A549 (cell line): ENCODE measurements at regions not wholly inside any gene's neighbourhood (a gene's known extent, or its start where the extent isn't known, plus 50 kb on each side); places are given as distances from the start of the nearest gene placed in this dataset.

Experiments
- ATAC-seq, 2 experiments: fragments of 200-7000 bp in 1 of 2; fragments of >200 bp in 1 of 2; cut with Nextera tagmentation in 1 of 2; cut with Tn5 transposase in 1 of 2; 3 replicates each; pipeline versions ENCODE4 v1.8.0 to v1.9.1; 2018 to 2020; ENCODE audit warnings: mild to moderate bottlenecking in 1 of 2, moderate library complexity in 1 of 2
- CTCF ChIA-PET: fragments of 300-600 bp; sonication (Branson Sonifier 250); formaldehyde crosslinking; extraction: SDS; loops from one replicate; lab custom pipeline; 2021; ENCODE audit warnings: antibody characterized with exemption, inconsistent platforms; lab: Yijun Ruan, JAX
- POLR2A ChIA-PET: fragments of 350-600 bp; formaldehyde crosslinking; extraction: SDS; loops from one replicate; lab custom pipeline; 2021; ENCODE audit warnings: antibody characterized with exemption, inconsistent platforms; lab: Yijun Ruan, JAX
- DNase-seq, 2 experiments: peaks; one replicate each; pipeline versions ENCODE4 v3.0.0 to v3.0.0-alpha.2; 2011 to 2016; ENCODE audit warnings: low read depth in 1 of 2, low spot score in 1 of 2
- FAIRE-seq: peaks from 2 replicates; lab custom pipeline; 2011; peaks lifted over from hg19 to GRCh38; lab: Jason Lieb, UNC
- H3K27ac ChIP-seq, 2 experiments: fragments of >200 bp; sonication (Bioruptor Twin); formaldehyde crosslinking; 3 replicates each; pipeline ENCODE4 v1.5.1; 2016 to 2017
- H3K4me1 ChIP-seq: fragments of >200 bp; sonication (Bioruptor Twin); formaldehyde crosslinking; 3 replicates; pipeline ENCODE4 v1.6.1; 2016
- H3K4me2 ChIP-seq: fragments of >200 bp; sonication (Bioruptor Twin); formaldehyde crosslinking; 3 replicates; pipeline ENCODE4 v1.6.1; 2016
- H3K4me3 ChIP-seq: fragments of >200 bp; sonication (Bioruptor Twin); formaldehyde crosslinking; 3 replicates; pipeline ENCODE4 v1.5.1; 2016
- H3K9me3 ChIP-seq: fragments of >200 bp; sonication (Bioruptor Twin); formaldehyde crosslinking; 3 replicates; pipeline ENCODE4 v1.6.1; 2016
- CBX2 ChIP-seq: fragments of 200-600 bp; sonication (generic); IDR thresholded peaks from 2 replicates; pipeline ENCODE4 v1.6.1; 2016; ENCODE audit warnings: low read depth, mild to moderate bottlenecking, borderline replicate concordance
- CBX8 ChIP-seq: fragments of 200-600 bp; sonication (generic); IDR thresholded peaks from 2 replicates; pipeline ENCODE4 v1.6.1; 2016
- CEBPB ChIP-seq, 2 experiments: fragments of >200 bp in 1 of 2; sonication (Bioruptor Twin) in 1 of 2; formaldehyde crosslinking in 1 of 2; IDR thresholded peaks; 2 replicates each; pipeline ENCODE4 v1.6.1; 2012 to 2016
- EHF ChIP-seq: fragments of 250-450 bp; sonication (Bioruptor Pico); IDR thresholded peaks from 2 replicates; pipeline ENCODE4 v1.5.0; 2020; ENCODE audit warnings: mild to moderate bottlenecking
- ESRRA ChIP-seq: fragments of 150-350 bp; IDR thresholded peaks from 2 replicates; pipeline ENCODE4 v1.6.1; 2014; ENCODE audit warnings: mild to moderate bottlenecking, low read length, borderline replicate concordance
- HDAC2 ChIP-seq: fragments of 200-600 bp; sonication (generic); IDR thresholded peaks from 2 replicates; pipeline ENCODE4 v1.6.1; 2016
- HOXB13 ChIP-seq: fragments of 250-450 bp; sonication (Bioruptor Pico); IDR thresholded peaks from 2 replicates; pipeline ENCODE4 v1.5.0; 2020; ENCODE audit warnings: low read depth, mild to moderate bottlenecking, moderate library complexity
- JUNB ChIP-seq: fragments of >200 bp; sonication (Bioruptor Twin); formaldehyde crosslinking; IDR thresholded peaks from 2 replicates; pipeline ENCODE4 v1.6.1; 2016
- KDM1A ChIP-seq: fragments of 200-600 bp; sonication (generic); IDR thresholded peaks from 2 replicates; pipeline ENCODE4 v1.6.1; 2016; ENCODE audit warnings: low read depth, mild to moderate bottlenecking
- KDM5A ChIP-seq: fragments of 200-600 bp; sonication (generic); IDR thresholded peaks from 2 replicates; pipeline ENCODE4 v1.6.1; 2016; ENCODE audit warnings: antibody characterized with exemption, mild to moderate bottlenecking
- POLR2AphosphoS2 ChIP-seq: conservative IDR thresholded peaks from 2 replicates; pipeline ENCODE4 v1.6.1; 2012; ENCODE audit warnings: low read length, improper control_type of control experiment, inconsistent platforms
- RARB ChIP-seq: fragments of 250-450 bp; sonication (Bioruptor Pico); IDR thresholded peaks from 2 replicates; pipeline ENCODE4 v1.8.0; 2021; ENCODE audit warnings: mild to moderate bottlenecking, moderate library complexity
- SMC3 ChIP-seq: fragments of >200 bp; sonication (Bioruptor Twin); formaldehyde crosslinking; IDR thresholded peaks from 3 replicates; pipeline ENCODE4 v1.6.1; 2018; ENCODE audit warnings: inconsistent platforms
- ZC3H11A ChIP-seq: fragments of 450-650 bp; IDR thresholded peaks from 2 replicates; pipeline ENCODE4 v1.6.1; 2014; ENCODE audit warnings: antibody characterized with exemption, mild to moderate bottlenecking
- WGBS: methylation state at CpG from one replicate; pipeline ENCODE4 v1.1.6; 2017; ENCODE audit errors: missing lambda C conversion rate; 5-methylcytosine and 5-hydroxymethylcytosine counted together
- TF ChIP-seq, protein P1 (sequence below): fragments of >200 bp; sonication (Bioruptor Twin); formaldehyde crosslinking; IDR thresholded peaks from 3 replicates; pipeline ENCODE4 v1.5.1; 2016
- TF ChIP-seq, protein P2 (sequence below): fragments of >200 bp; sonication (Bioruptor Twin); formaldehyde crosslinking; IDR thresholded peaks from 3 replicates; pipeline ENCODE4 v1.6.1; 2016
- TF ChIP-seq, protein P3 (sequence below): fragments of >200 bp; sonication (Bioruptor Twin); formaldehyde crosslinking; IDR thresholded peaks from 2 replicates; pipeline ENCODE4 v1.6.1; 2016
- TF ChIP-seq, protein P4 (sequence below): fragments of 150-350 bp; IDR thresholded peaks from 2 replicates; pipeline ENCODE4 v1.6.1; 2014; ENCODE audit warnings: low read depth, mild to moderate bottlenecking, low read length
- TF ChIP-seq, protein P5 (sequence below): fragments of 250-450 bp; sonication (Bioruptor Pico); IDR thresholded peaks from 2 replicates; pipeline ENCODE4 v1.5.0; 2021; ENCODE audit warnings: mild to moderate bottlenecking, moderate library complexity, borderline replicate concordance
- TF ChIP-seq, protein P6 (sequence below): fragments of 450-650 bp; IDR thresholded peaks from 2 replicates; pipeline ENCODE4 v1.6.1; 2014; ENCODE audit warnings: antibody characterized with exemption
- TF ChIP-seq, protein P7 (sequence below): fragments of 250-450 bp; sonication (Bioruptor Pico); IDR thresholded peaks from 2 replicates; pipeline ENCODE4 v1.5.0; 2020; ENCODE audit warnings: low read depth, mild to moderate bottlenecking, moderate library complexity

DNA sequence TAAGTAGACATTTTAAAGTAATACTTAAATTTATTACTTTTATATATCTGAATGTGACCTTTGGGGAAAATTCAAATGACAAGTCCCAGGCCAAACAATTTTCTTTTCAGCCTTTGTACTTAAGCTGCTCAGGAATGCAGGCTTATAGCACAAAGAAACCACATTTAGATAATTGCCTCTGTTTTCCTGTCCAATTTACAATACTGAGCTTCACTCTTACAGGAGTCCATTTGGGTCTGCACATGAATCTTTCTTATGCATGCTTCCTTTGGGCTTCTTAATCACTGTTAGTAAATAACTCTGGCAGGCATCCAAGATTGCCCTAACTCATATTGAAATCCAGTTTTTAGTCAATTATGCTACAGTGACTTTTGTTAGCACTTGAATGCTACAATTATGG is 459.4 kb upstream of the TGFBR2 start:
- ChIA-PET POLR2A (no interaction called here), CTCF (interaction anchor here (0.9 kb wide), 1 partner anchor 17 kb away, joined by 4 read pairs; no protein-coding TSS in a partner anchor)
- Histone ChIP-seq H3K4me2 (no peak overlapping the region), H3K4me3 (no peak overlapping the region), H3K27ac (no peak overlapping the region), H3K4me1 (0 out of 3 replicates have a peak, but pooled peaks cover 1% of the 10 kb centered on the region), H3K9me3 (no peaks in the 10 kb centered on the region)
- no peak for DNase-seq
- TF ChIP-seq, protein P1, sequence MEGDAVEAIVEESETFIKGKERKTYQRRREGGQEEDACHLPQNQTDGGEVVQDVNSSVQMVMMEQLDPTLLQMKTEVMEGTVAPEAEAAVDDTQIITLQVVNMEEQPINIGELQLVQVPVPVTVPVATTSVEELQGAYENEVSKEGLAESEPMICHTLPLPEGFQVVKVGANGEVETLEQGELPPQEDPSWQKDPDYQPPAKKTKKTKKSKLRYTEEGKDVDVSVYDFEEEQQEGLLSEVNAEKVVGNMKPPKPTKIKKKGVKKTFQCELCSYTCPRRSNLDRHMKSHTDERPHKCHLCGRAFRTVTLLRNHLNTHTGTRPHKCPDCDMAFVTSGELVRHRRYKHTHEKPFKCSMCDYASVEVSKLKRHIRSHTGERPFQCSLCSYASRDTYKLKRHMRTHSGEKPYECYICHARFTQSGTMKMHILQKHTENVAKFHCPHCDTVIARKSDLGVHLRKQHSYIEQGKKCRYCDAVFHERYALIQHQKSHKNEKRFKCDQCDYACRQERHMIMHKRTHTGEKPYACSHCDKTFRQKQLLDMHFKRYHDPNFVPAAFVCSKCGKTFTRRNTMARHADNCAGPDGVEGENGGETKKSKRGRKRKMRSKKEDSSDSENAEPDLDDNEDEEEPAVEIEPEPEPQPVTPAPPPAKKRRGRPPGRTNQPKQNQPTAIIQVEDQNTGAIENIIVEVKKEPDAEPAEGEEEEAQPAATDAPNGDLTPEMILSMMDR: no peak
- TF ChIP-seq SMC3 (no peak), KDM5A (no peak), KDM1A (no peak), RARB (CRISPR knock-in tag) (no peak), POLR2AphosphoS2 (no peak), CBX2 (no peak), ESRRA (no peak)
- TF ChIP-seq, protein P2, sequence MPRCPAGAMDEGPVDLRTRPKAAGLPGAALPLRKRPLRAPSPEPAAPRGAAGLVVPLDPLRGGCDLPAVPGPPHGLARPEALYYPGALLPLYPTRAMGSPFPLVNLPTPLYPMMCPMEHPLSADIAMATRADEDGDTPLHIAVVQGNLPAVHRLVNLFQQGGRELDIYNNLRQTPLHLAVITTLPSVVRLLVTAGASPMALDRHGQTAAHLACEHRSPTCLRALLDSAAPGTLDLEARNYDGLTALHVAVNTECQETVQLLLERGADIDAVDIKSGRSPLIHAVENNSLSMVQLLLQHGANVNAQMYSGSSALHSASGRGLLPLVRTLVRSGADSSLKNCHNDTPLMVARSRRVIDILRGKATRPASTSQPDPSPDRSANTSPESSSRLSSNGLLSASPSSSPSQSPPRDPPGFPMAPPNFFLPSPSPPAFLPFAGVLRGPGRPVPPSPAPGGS: no peak
- TF ChIP-seq, all 56 proteins: peak for 0
- no peak for ATAC-seq
- peak; percentile 23 for FAIRE-seq

DNA sequence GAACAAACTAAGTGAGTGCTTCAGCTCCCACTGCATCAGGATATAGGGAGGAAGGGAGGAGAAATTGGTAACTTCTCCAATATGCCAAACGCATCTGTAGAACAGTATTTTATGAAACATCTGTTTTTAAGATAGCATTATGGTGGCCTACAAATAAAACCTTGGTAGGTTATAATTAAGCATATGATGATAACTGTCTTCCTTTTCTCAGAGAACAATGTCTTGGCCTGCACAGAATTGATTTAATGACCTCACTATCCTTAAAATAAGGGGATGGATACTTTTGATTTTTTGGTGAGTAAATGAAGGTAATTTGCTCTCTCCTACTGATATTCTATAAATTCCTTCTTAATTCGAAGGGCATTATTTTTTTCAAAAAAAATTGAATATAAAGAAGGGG is 451.5 kb upstream of the TGFBR2 start:
- no peak for ATAC-seq
- WGBS: 58% methylated on average over 2 of the region's 2 CpGs
- Histone ChIP-seq H3K4me2 (no peak overlapping the region), H3K4me1 (0 out of 3 replicates have a peak, but pooled peaks cover 3% of the 10 kb centered on the region)
- CTCF ChIA-PET: no interaction called here
- TF ChIP-seq HDAC2 (no peak), EHF (CRISPR knock-in tag) (no peak), RARB (CRISPR knock-in tag) (no peak), CBX8 (no peak), HOXB13 (no peak), CEBPB (IDR thresholded peaks at IDR 0.05) (no peak), ZC3H11A (no peak), JUNB (no peak)
- TF ChIP-seq, protein P3, sequence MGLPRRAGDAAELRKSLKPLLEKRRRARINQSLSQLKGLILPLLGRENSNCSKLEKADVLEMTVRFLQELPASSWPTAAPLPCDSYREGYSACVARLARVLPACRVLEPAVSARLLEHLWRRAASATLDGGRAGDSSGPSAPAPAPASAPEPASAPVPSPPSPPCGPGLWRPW: no peak
- TF ChIP-seq, protein P4, sequence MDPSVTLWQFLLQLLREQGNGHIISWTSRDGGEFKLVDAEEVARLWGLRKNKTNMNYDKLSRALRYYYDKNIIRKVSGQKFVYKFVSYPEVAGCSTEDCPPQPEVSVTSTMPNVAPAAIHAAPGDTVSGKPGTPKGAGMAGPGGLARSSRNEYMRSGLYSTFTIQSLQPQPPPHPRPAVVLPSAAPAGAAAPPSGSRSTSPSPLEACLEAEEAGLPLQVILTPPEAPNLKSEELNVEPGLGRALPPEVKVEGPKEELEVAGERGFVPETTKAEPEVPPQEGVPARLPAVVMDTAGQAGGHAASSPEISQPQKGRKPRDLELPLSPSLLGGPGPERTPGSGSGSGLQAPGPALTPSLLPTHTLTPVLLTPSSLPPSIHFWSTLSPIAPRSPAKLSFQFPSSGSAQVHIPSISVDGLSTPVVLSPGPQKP: no peak
- TF ChIP-seq, protein P5, sequence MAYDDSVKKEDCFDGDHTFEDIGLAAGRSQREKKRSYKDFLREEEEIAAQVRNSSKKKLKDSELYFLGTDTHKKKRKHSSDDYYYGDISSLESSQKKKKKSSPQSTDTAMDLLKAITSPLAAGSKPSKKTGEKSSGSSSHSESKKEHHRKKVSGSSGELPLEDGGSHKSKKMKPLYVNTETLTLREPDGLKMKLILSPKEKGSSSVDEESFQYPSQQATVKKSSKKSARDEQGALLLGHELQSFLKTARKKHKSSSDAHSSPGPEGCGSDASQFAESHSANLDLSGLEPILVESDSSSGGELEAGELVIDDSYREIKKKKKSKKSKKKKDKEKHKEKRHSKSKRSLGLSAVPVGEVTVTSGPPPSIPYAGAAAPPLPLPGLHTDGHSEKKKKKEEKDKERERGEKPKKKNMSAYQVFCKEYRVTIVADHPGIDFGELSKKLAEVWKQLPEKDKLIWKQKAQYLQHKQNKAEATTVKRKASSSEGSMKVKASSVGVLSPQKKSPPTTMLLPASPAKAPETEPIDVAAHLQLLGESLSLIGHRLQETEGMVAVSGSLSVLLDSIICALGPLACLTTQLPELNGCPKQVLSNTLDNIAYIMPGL (CRISPR knock-in tag): no peak
- TF ChIP-seq, protein P6, sequence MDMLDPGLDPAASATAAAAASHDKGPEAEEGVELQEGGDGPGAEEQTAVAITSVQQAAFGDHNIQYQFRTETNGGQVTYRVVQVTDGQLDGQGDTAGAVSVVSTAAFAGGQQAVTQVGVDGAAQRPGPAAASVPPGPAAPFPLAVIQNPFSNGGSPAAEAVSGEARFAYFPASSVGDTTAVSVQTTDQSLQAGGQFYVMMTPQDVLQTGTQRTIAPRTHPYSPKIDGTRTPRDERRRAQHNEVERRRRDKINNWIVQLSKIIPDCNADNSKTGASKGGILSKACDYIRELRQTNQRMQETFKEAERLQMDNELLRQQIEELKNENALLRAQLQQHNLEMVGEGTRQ: no peak
- TF ChIP-seq, protein P7, sequence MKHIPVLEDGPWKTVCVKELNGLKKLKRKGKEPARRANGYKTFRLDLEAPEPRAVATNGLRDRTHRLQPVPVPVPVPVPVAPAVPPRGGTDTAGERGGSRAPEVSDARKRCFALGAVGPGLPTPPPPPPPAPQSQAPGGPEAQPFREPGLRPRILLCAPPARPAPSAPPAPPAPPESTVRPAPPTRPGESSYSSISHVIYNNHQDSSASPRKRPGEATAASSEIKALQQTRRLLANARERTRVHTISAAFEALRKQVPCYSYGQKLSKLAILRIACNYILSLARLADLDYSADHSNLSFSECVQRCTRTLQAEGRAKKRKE (CRISPR knock-in tag): no peak
- TF ChIP-seq, all 56 proteins: peak for 0
- 0 out of 3 replicates have a peak, but pooled peaks cover 2% of the 10 kb centered on the region for H3K9me3 ChIP-seq
- no peak overlapping the region for H3K27ac ChIP-seq
- POLR2A ChIA-PET: no interaction called here
- no peak for FAIRE-seq
- H3K4me3 ChIP-seq: no peak overlapping the region
- no peak for DNase-seq
